Dedifferentiated amniotic fluid mesenchymal stem cell (primary cell): ENCODE measurements at regions not wholly inside any gene's neighbourhood (a gene's known extent, or its start where the extent isn't known, plus 50 kb on each side); places are given as distances from the start of the nearest gene placed in this dataset.
A peak's percentile ranks its signal among the peaks of the same experiment; 100 is the strongest.
"Not testable (repeated sequence)": the region's sequence is repeated elsewhere in the genome, so short reads cannot be mapped to it uniquely, and the experiment has no call there.

Experiments used
- DNase-seq: peaks from one replicate; pipeline ENCODE4 v3.0.0-alpha.2; 2016; ENCODE audit errors: extremely low spot score

GRCh38 chr2:53206226-53206625 is 561.4 kb upstream of the CHAC2 start:
- DNase-seq = peak; percentile 25

GRCh38 chr2:53202063-53202462 is 565.5 kb upstream of the CHAC2 start:
- peak; percentile 92 for DNase-seq

GRCh38 chr2:53200072-53200471 is 567.5 kb upstream of the CHAC2 start:
- DNase-seq = no peak

GRCh38 chr2:53188851-53189510 is 578.6 kb upstream of the CHAC2 start:
- DNase-seq = no peak

- no peak for DNase-seq
These were observed 584.0 kb upstream of the CHAC2 start for GRCh38 chr2:53183581-53183980.

- no peak for DNase-seq
These were observed 585.0 kb upstream of the CHAC2 start for GRCh38 chr2:53182601-53183000.

GRCh38 chr2:53181759-53182158 is 585.8 kb upstream of the CHAC2 start:
- DNase-seq = no peak

GRCh38 chr2:53177327-53177726 is 590.3 kb upstream of the CHAC2 start:
- no peak for DNase-seq

GRCh38 chr2:53174539-53174938 is 593.1 kb upstream of the CHAC2 start:
- DNase-seq = no peak

- no peak for DNase-seq
These were observed 593.7 kb upstream of the CHAC2 start for GRCh38 chr2:53173698-53174455.

GRCh38 chr2:53173091-53173490 is 594.5 kb upstream of the CHAC2 start:
- DNase-seq = no peak

GRCh38 chr2:53170466-53170865 is 597.1 kb upstream of the CHAC2 start:
- peak; percentile 93 for DNase-seq

- no peak for DNase-seq
These were observed 600.4 kb upstream of the CHAC2 start for GRCh38 chr2:53167227-53167626.

- DNase-seq = no peak
These were observed 617.5 kb upstream of the CHAC2 start for GRCh38 chr2:53150146-53150545.

- DNase-seq = no peak
These were observed 619.4 kb upstream of the CHAC2 start for GRCh38 chr2:53148221-53148620.

- no peak for DNase-seq
These were observed 636.2 kb upstream of the CHAC2 start for GRCh38 chr2:53131416-53131815.

GRCh38 chr2:53130441-53130943 is 637.1 kb upstream of the CHAC2 start:
- peak; percentile 68 for DNase-seq

- DNase-seq = peak; percentile 51
These were observed 637.8 kb upstream of the CHAC2 start for GRCh38 chr2:53129851-53130250.

GRCh38 chr2:53127061-53127650 is 640.4 kb upstream of the CHAC2 start:
- DNase-seq = no peak

GRCh38 chr2:53114991-53115390 is 652.6 kb upstream of the CHAC2 start:
- DNase-seq = no peak

GRCh38 chr2:53114582-53114981 is 653.0 kb upstream of the CHAC2 start:
- DNase-seq = no peak

- not testable (repeated sequence) for DNase-seq
These were observed 655.2 kb upstream of the CHAC2 start for GRCh38 chr2:53112408-53112807.

- no peak for DNase-seq
These were observed 656.2 kb upstream of the CHAC2 start for GRCh38 chr2:53111406-53111805.
